B cell (primary cell): ENCODE measurements at regions not wholly inside any gene's neighbourhood (a gene's known extent, or its start where the extent isn't known, plus 50 kb on each side); places are given as distances from the start of the nearest gene placed in this dataset.

Experiments
- ATAC-seq: fragments of 200-7000 bp; cut with Tn5 transposase; one replicate; pipeline ENCODE4 v1.10.0; 2021; ENCODE audit warnings: low read depth, mild to moderate bottlenecking, moderate number of reproducible peaks, moderate library complexity
- CTCF ChIA-PET: fragments of 350-600 bp; sonication (Branson Sonifier 250); formaldehyde crosslinking; loops from one replicate; lab custom pipeline; 2021; ENCODE audit warnings: antibody characterized with exemption, inconsistent platforms; lab: Charles Lee
- POLR2A ChIA-PET: fragments of 350-600 bp; sonication (Branson Sonifier 250); formaldehyde crosslinking; loops from one replicate; lab custom pipeline; 2021; ENCODE audit warnings: antibody characterized with exemption; lab: Charles Lee
- DNase-seq: peaks from one replicate; pipeline ENCODE4 v3.0.0; 2013
- H2AFZ ChIP-seq: 2 replicates; pipeline ENCODE4 v1.6.1; 2012; ENCODE audit warnings: mild to moderate bottlenecking, low read depth, low read length; ENCODE audit not compliant: insufficient read depth, poor library complexity, severe bottlenecking
- H3K27ac ChIP-seq, 2 donors: 1 replicate in 1 of 2; 2 replicates in 1 of 2; pipeline ENCODE4 v1.5.1; 2012 to 2013; ENCODE audit warnings: low read length in 2 of 2, mild to moderate bottlenecking in 2 of 2, moderate library complexity in 1 of 2
- H3K27me3 ChIP-seq, 4 experiments: fragments of 200-600 bp in 1 of 4; sonication (generic) in 1 of 4; replicated peaks in 1 of 4; 1 replicate in 2 of 4; 2 replicates in 2 of 4; pipeline versions ENCODE4 v1.6.1 to v1.7.0; 2013 to 2016; ENCODE audit warnings: low read length in 3 of 4, mild to moderate bottlenecking in 2 of 4, mixed read lengths in 1 of 4, moderate library complexity in 1 of 4; ENCODE audit not compliant: insufficient read depth in 4 of 4, control insufficient read depth in 3 of 4; ENCODE audit errors: control extremely low read depth in 1 of 4
- H3K36me3 ChIP-seq, 2 experiments: replicated peaks in 1 of 2; 1 replicate in 1 of 2; 2 replicates in 1 of 2; pipeline versions ENCODE4 v1.6.1 to v1.7.1; 2013; ENCODE audit warnings: low read length in 1 of 2; ENCODE audit not compliant: insufficient read depth in 2 of 2, control insufficient read depth in 1 of 2; ENCODE audit errors: control extremely low read depth in 1 of 2, extremely low read depth in 1 of 2
- H3K4me1 ChIP-seq, 2 donors: fragments of 200-600 bp in 1 of 2; sonication (generic) in 1 of 2; 1 replicate in 1 of 2; 2 replicates in 1 of 2; pipeline versions ENCODE4 v1.5.1 to v1.6.1; 2013 to 2017; ENCODE audit warnings: low read length in 2 of 2; ENCODE audit not compliant: control insufficient read depth in 2 of 2, insufficient read depth in 2 of 2
- H3K4me2 ChIP-seq: replicated peaks from 2 replicates; pipeline ENCODE3; 2012; ENCODE audit warnings: mild to moderate bottlenecking, low read depth, low read length; ENCODE audit not compliant: poor library complexity, severe bottlenecking
- H3K4me3 ChIP-seq, 5 experiments: fragments of 200-600 bp in 1 of 5; sonication (generic) in 1 of 5; 1 replicate in 3 of 5; 2 replicates in 2 of 5; pipeline versions ENCODE4 v1.5.1 to v1.7.0; 2011 to 2016; ENCODE audit warnings: low read length in 4 of 5, mild to moderate bottlenecking in 4 of 5, low read depth in 2 of 5, control low read depth in 1 of 5, moderate library complexity in 1 of 5; ENCODE audit not compliant: insufficient read depth in 1 of 5; ENCODE audit errors: control extremely low read depth in 1 of 5, extremely low read depth in 1 of 5
- H3K79me2 ChIP-seq: fragments of 200-600 bp; sonication (generic); one replicate; pipeline ENCODE4 v1.6.0; 2016; ENCODE audit warnings: low read length; ENCODE audit not compliant: control insufficient read depth, insufficient read depth
- H3K9ac ChIP-seq: fragments of 200-600 bp; sonication (generic); 2 replicates; pipeline ENCODE4 v1.6.1; 2017; ENCODE audit warnings: mild to moderate bottlenecking, low read length, moderate library complexity
- H3K9me3 ChIP-seq, 3 donors: one replicate each; pipeline versions ENCODE4 v1.6.1 to v1.7.1; 2013; ENCODE audit warnings: low read length in 2 of 3; ENCODE audit not compliant: control insufficient read depth in 2 of 3, insufficient read depth in 1 of 3; ENCODE audit errors: control extremely low read depth in 1 of 3
- H4K20me1 ChIP-seq: 2 replicates; pipeline ENCODE4 v1.6.0; 2012; ENCODE audit warnings: mild to moderate bottlenecking, low read length; ENCODE audit not compliant: insufficient read depth, control insufficient read depth, poor library complexity, severe bottlenecking
- H3K27ac Mint-ChIP-seq: one replicate; pipeline ENCODE4 v1.8.0; 2021; ENCODE audit warnings: mixed read lengths
- H3K27me3 Mint-ChIP-seq: one replicate; pipeline ENCODE4 v1.8.0; 2021; ENCODE audit warnings: mixed read lengths
- H3K4me1 Mint-ChIP-seq: one replicate; pipeline ENCODE4 v1.8.0; 2021; ENCODE audit warnings: mixed read lengths
- H3K4me3 Mint-ChIP-seq: one replicate; pipeline ENCODE4 v1.8.0; 2021; ENCODE audit warnings: mixed read lengths
- H3K9me3 Mint-ChIP-seq: one replicate; pipeline ENCODE4 v1.8.0; 2022; ENCODE audit warnings: mixed read lengths; ENCODE audit not compliant: insufficient read depth
- CTCF ChIP-seq: fragments of 200-600 bp; IDR thresholded peaks from one replicate; pipeline ENCODE4 v1.8.0; 2022; ENCODE audit warnings: antibody characterized with exemption, mild to moderate bottlenecking
- EZH2 ChIP-seq: IDR thresholded peaks from 2 replicates; pipeline ENCODE4 v1.6.1; 2012; ENCODE audit warnings: borderline replicate concordance, low read depth, mild to moderate bottlenecking, moderate library complexity, low read length; ENCODE audit not compliant: insufficient read depth, poor library complexity, severe bottlenecking
- WGBS: methylation state at CpG from one replicate; pipeline ENCODE4 v1.1.5; 2013; ENCODE audit warnings: missing lambda C conversion rate; ENCODE audit not compliant: insufficient coverage; 5-methylcytosine and 5-hydroxymethylcytosine counted together
- intact Hi-C: fragments of 100-400 bp; cut with micrococcal nuclease; formaldehyde crosslinking; loops from one replicate; pipeline ENCODE4 v1.10.0; 2022

- Histone ChIP-seq H3K27ac (no peak overlapping the region), H2AFZ (no peak overlapping the region), H3K4me1 (no peaks in the 10 kb centered on the region), H3K27me3 (no peaks in the 10 kb centered on the region), H3K9ac (no peak overlapping the region), H3K9me3 (no peaks in the 10 kb centered on the region), H4K20me1 (no peaks in the 10 kb centered on the region), H3K4me3 (no peak overlapping the region), H3K4me2 (no peak overlapping the region), H3K79me2 (no peaks in the 10 kb centered on the region), H3K36me3 (no peaks in the 10 kb centered on the region)
- ChIA-PET POLR2A (no interaction called here), CTCF (no interaction called here)
- no peaks in the 10 kb centered on the region for H3K9me3 Mint-ChIP-seq
- TF ChIP-seq CTCF, result no peak
- TF ChIP-seq EZH2, result no peak
- no peaks in the 10 kb centered on the region for H3K4me1 Mint-ChIP-seq
- H3K27me3 Mint-ChIP-seq, result peaks cover 8% of the 10 kb centered on the region
- ATAC-seq (no peak), DNase-seq (no peak)
- intact Hi-C loops, result no loop called here
- H3K4me3 Mint-ChIP-seq, result no peak overlapping the region
- 94% methylated on average over 2 of the region's 6 CpGs for WGBS
- H3K27ac Mint-ChIP-seq, result no peak overlapping the region
These were observed 162.5 kb upstream of the MYCN start for GRCh38 chr2:15777795-15778371.

GRCh38 chr2:15778529-15779219, 161.7 kb upstream of the MYCN start:
- ChIA-PET POLR2A (no interaction called here), CTCF (no interaction called here)
- Mint-ChIP-seq H3K4me3 (no peak overlapping the region), H3K27me3 (peaks cover 8% of the 10 kb centered on the region), H3K27ac (no peak overlapping the region), H3K9me3 (no peaks in the 10 kb centered on the region), H3K4me1 (no peaks in the 10 kb centered on the region)
- TF ChIP-seq CTCF (no peak), EZH2 (no peak)
- H4K20me1 ChIP-seq, result no peaks in the 10 kb centered on the region
- no peak overlapping the region for H3K4me2 ChIP-seq
- ATAC-seq, result no peak
- H2AFZ ChIP-seq, result no peak overlapping the region
- no peaks in the 10 kb centered on the region for H3K79me2 ChIP-seq
- intact Hi-C loops, result no loop called here
- H3K27ac ChIP-seq, result no peak overlapping the region
- 71% methylated on average over 6 of the region's 7 CpGs for WGBS
- no peak overlapping the region for H3K4me3 ChIP-seq
- no peaks in the 10 kb centered on the region for H3K36me3 ChIP-seq
- H3K9me3 ChIP-seq, result no peaks in the 10 kb centered on the region
- no peaks in the 10 kb centered on the region for H3K4me1 ChIP-seq
- DNase-seq, result no peak
- no peaks in the 10 kb centered on the region for H3K27me3 ChIP-seq
- H3K9ac ChIP-seq, result no peak overlapping the region
